ENCODE measurements at regions not wholly inside any gene's neighbourhood (a gene's known extent, or its start where the extent isn't known, plus 50 kb on each side); places are given as distances from the start of the nearest gene placed in this dataset.

GRCh38 chr4:13851085-13851940 lies 223.8 kb upstream of the BOD1L1 start:
- DNase-seq = no peak

DNA sequence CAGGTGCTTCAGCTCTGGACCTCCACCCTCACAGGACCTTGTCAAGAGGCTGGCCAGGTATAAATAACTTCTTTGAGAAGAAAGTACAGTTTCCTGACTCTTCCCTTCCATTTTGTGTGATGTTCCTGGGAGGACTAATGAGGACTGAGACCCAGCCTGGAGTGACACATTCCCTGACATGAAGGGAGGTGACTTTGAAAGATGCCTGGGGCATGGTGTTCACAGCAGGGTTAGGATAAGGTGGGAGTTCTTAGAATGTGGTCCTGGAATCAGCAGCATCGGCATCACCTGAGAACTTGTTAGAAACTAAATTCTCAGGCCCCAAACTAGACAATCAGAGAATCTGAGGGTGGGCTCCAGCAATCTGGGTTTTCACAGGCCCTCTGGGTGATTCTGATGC lies 224.9 kb upstream of the BOD1L1 start:
- DNase-seq = no peak

GRCh38 chr4:13856387-13856786 lies 228.9 kb upstream of the BOD1L1 start:
- no peak for DNase-seq

DNA sequence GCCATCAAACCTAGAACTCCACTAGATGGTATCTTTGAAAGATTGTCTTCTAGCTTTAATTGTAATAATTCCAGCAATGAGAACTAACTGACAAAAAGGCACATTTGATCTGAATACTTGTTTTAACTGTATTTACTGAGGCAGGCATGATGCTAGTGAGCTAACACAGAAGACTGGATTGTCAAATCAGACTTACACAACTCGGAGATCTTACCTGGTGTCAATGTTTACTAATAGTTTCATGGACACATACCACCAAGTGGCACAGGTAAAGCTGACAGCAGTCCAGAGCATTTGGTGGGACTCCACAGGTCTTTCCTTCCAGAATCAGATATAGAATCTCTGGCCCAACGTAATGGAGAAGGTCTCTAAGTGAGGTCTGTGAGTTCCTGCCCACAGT lies 229.9 kb upstream of the BOD1L1 start:
- no peak for DNase-seq

GRCh38 chr4:13857800-13858199 lies 230.3 kb upstream of the BOD1L1 start:
- DNase-seq = no peak

GRCh38 chr4:13859423-13859822 lies 231.9 kb upstream of the BOD1L1 start:
- DNase-seq = no peak

DNA sequence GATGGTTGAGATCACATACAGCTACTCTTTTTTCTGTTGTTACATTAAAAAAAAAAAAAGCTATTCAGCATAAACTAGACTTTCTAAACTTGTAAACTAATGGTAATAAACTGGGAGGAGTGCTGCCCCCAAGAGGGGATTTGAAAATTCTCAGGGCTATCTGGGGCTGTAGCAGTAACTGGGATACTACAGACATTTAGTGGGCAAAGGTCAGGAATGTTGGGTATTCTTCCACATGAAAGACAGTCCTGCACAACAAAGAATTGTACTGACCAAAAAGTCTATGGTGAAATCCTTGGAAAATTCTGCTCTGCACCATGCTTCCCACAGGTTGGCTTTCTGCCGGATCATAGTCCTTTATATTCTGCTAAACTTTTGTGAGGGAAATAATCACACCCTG lies 232.6 kb upstream of the BOD1L1 start:
- DNase-seq = no peak

GRCh38 chr4:13865871-13866669 lies 238.5 kb upstream of the BOD1L1 start:
- DNase-seq = no peak

- DNase-seq = no peak
These were observed 239.4 kb upstream of the BOD1L1 start for GRCh38 chr4:13866881-13867280.

GRCh38 chr4:13872155-13872554 lies 244.6 kb upstream of the BOD1L1 start:
- no peak for DNase-seq

DNA sequence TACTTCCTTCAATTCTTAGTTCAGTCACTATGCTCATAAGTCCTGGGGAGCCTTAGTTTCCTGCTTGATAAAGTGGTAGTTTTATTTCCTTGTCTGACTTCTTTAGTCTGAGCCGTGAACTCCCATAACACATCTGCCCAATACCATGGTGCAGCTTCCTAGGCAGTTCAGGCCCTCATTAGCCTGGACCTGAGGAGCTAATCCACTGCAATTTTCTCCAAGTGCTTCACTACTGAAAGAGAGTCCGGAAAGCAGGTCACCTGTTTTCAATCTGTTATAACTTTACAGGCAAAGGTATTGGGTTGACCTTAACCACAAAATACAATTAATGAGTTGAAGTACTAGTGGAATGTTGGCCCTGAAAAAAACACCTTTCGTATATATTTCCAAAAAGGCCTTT lies 245.4 kb upstream of the BOD1L1 start:
- DNase-seq = no peak

DNA sequence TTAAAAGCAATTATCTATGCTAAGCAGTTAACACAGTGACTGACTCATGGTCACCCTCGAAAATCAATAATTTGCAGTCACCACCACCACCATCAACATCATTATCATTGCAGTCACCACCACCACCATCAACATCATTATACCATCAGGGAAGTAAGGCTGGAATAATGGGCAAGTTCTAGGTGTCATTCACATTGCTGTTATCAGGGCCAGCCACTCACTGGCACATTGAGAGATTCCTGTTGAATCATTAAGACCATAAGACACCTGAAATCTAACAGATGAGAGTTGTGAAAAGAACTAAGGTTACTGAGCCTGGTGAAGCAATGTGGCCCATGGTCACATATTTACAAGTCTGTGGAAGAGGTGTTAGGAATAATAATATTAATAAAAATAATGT lies 247.7 kb upstream of the BOD1L1 start:
- DNase-seq = no peak

DNA sequence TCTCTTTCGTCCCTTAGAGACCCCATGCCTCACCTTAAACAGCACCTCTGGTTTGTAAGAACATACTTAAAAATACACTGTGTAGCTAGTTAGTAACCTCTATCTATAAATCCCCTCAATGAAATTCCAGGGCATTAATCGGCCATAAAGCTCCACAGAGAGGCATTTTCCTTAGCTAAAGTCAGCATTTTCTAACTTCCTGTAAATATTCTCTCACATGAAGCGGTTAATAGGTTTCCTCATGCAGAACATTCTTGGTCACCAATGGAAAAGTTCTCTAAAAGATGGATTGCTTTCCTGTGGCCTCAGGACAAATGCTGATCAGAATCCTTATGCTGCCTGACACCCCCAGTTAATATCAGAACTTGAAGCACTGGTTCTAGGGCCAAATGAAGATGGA lies 248.6 kb upstream of the BOD1L1 start:
- no peak for DNase-seq

- DNase-seq = no peak
These were observed 249.4 kb upstream of the BOD1L1 start for GRCh38 chr4:13876940-13877339.

DNA sequence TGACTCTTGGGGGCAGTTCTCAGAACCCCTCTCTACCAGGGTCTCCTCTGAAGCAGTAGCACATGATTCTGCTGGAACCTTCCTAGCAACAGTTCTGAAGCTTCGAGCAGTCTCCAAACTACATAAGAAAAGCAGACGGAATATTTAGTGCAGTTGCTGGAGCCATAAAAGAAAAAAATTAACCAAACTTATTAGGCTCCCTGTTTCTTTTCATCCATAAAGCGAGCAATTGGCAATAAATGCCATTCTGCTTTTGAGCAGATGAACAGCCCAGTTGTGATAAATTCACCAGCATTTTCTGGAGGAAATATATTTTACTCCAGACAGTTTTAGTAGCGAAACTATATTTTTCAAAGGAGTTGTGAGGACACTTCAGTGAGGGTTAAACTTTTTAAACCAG lies 250.1 kb upstream of the BOD1L1 start:
- no peak for DNase-seq

- DNase-seq = no peak
These were observed 254.4 kb upstream of the BOD1L1 start for GRCh38 chr4:13881892-13882291.

- DNase-seq = no peak
These were observed 259.5 kb upstream of the BOD1L1 start for GRCh38 chr4:13887010-13887409.

GRCh38 chr4:13888112-13888511 lies 260.6 kb upstream of the BOD1L1 start:
- no peak for DNase-seq

DNA sequence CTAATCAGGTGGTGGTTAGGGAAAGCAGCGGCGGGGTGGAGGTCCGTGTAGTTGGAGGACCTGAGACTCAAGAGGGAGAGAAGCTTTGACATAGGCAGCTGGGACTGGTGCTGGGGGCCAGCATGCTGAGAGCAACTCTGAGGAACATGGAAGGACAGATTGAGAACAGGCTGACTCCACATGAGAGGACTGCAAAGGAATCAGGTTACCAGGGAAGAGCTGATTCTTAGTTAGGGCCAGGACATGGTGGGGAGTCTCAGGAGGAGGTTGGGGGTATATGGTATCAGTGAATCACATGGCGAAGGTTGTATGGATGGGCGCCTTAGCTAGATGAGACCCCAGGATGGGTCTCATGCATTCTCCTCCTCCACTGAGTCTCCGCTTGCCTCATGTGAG lies 264.0 kb upstream of the BOD1L1 start:
- no peak for DNase-seq

- no peak for DNase-seq
These were observed 265.2 kb upstream of the BOD1L1 start for GRCh38 chr4:13892739-13893105.

- no peak for DNase-seq
These were observed 265.7 kb upstream of the BOD1L1 start for GRCh38 chr4:13893211-13893610.

DNA sequence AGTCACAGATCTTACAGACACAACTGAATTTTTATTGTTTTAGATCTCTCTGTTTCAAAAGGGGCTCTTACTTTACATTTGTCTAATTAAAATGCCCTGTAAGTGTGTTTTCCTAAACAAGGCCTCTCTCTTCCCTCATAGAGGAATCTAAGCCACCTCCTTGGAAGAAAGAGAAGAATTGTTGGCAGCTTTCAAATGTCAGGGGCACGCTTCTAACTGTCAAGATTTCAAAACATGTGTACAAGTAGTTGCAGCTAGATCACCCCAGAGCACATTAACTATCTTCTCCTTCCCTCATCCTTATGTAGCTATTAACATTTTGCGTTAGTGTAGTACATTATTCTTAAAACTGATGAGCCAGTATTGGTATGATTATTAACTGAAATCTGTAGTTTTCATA lies 266.5 kb upstream of the BOD1L1 start:
- DNase-seq = no peak

GRCh38 chr4:13900780-13901179 lies 273.3 kb upstream of the BOD1L1 start:
- no peak for DNase-seq

DNA sequence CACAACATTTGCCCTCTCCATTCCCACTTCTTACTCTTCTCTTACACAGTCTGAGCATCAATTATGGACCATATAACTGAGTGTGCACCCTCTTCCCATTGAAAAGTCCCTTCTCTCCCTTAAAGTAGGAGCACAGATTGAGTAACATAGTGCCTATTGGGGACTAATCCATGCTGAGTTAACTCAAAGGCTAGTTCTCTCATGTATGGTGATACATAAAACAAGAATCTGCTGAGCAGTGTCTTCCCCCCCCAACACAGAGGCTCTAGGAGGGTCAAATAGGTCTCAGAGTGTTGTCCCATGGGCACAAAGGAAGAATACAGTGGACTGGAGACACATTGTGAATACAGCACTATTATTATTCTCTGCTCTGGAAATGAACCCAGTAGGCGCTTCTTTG lies 274.6 kb upstream of the BOD1L1 start:
- no peak for DNase-seq
